ENCODE measurements at regions not wholly inside any gene's neighbourhood (a gene's known extent, or its start where the extent isn't known, plus 50 kb on each side); places are given as distances from the start of the nearest gene placed in this dataset.

GRCh38 chr20:40368876-40369275 lies 320.2 kb downstream of the MAFB start:
- DNase-seq (ENCODE audit: low spot score in 2 of 2) (no peak), ATAC-seq (ENCODE audit: low read depth) (no peak)
- H3K27ac Mint-ChIP-seq = no peak overlapping the region
- H3K4me1 Mint-ChIP-seq = no peaks in the 10 kb centered on the region
- peaks cover 6% of the 10 kb centered on the region for H3K27me3 Mint-ChIP-seq
- no peaks in the 10 kb centered on the region for H3K36me3 Mint-ChIP-seq
- H3K9me3 Mint-ChIP-seq = no peaks in the 10 kb centered on the region
- no peak overlapping the region for H3K4me3 Mint-ChIP-seq

- no peaks in the 10 kb centered on the region for H3K4me1 Mint-ChIP-seq
- H3K9me3 Mint-ChIP-seq = no peaks in the 10 kb centered on the region
- H3K27ac Mint-ChIP-seq = no peak overlapping the region
- no peaks in the 10 kb centered on the region for H3K36me3 Mint-ChIP-seq
- no peak for ATAC-seq (ENCODE audit: low read depth)
- no peak overlapping the region for H3K4me3 Mint-ChIP-seq
- DNase-seq (ENCODE audit: low spot score in 2 of 2) = no peak
- H3K27me3 Mint-ChIP-seq = peaks cover 10% of the 10 kb centered on the region
Measured at GRCh38 chr20:40361916-40362315, 327.1 kb downstream of the MAFB start.

GRCh38 chr20:40359131-40359912 lies 329.7 kb downstream of the MAFB start:
- no peaks in the 10 kb centered on the region for H3K36me3 Mint-ChIP-seq
- no peaks in the 10 kb centered on the region for H3K4me1 Mint-ChIP-seq
- no peak for ATAC-seq (ENCODE audit: low read depth)
- H3K27me3 Mint-ChIP-seq = peaks cover 7% of the 10 kb centered on the region
- no peak for DNase-seq (ENCODE audit: low spot score in 2 of 2)
- H3K9me3 Mint-ChIP-seq = no peaks in the 10 kb centered on the region
- H3K27ac Mint-ChIP-seq = no peak overlapping the region
- no peak overlapping the region for H3K4me3 Mint-ChIP-seq

- Mint-ChIP-seq H3K9me3 (no peaks in the 10 kb centered on the region), H3K4me3 (no peak overlapping the region), H3K36me3 (no peaks in the 10 kb centered on the region), H3K4me1 (no peaks in the 10 kb centered on the region), H3K27ac (no peak overlapping the region), H3K27me3 (peaks cover 1% of the 10 kb centered on the region)
- ATAC-seq (ENCODE audit: low read depth) (no peak), DNase-seq (ENCODE audit: low spot score in 2 of 2) (no peak)
Measured at GRCh38 chr20:40354880-40355279, 334.2 kb downstream of the MAFB start.

DNA sequence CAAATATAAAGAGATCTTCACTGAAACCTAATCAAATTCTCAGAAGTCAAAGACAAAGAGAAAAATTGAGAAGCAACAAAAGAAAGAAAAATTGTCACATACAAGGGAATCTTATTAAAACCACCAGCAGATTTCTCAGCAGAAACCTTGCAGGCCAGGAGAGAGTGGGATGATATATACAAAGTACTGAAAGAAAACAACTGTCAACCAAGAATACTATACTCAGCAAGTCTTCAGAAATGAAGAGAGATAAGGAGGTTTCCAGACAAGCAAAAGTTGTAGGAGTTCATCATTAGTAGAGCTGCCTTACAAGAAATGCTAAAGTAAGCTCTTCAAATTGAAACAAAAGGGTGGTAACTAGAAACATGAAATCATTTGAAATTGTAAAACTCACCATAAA lies 345.6 kb downstream of the MAFB start:
- H3K36me3 Mint-ChIP-seq = peaks cover 2% of the 10 kb centered on the region
- ATAC-seq (ENCODE audit: low read depth) (no peak), DNase-seq (ENCODE audit: low spot score in 2 of 2) (no peak)
- H3K4me1 Mint-ChIP-seq = no peaks in the 10 kb centered on the region
- peaks cover 5% of the 10 kb centered on the region for H3K27me3 Mint-ChIP-seq
- H3K4me3 Mint-ChIP-seq = no peak overlapping the region
- peaks cover 22% of the 10 kb centered on the region for H3K9me3 Mint-ChIP-seq
- no peak overlapping the region for H3K27ac Mint-ChIP-seq

- Mint-ChIP-seq H3K36me3 (peaks cover 2% of the 10 kb centered on the region), H3K4me1 (no peaks in the 10 kb centered on the region), H3K27me3 (peaks cover 10% of the 10 kb centered on the region), H3K4me3 (no peak overlapping the region), H3K27ac (no peak overlapping the region), H3K9me3 (peaks cover 17% of the 10 kb centered on the region)
- ATAC-seq (ENCODE audit: low read depth) = no peak
- no peak for DNase-seq (ENCODE audit: low spot score in 2 of 2)
Measured at GRCh38 chr20:40341561-40341960, 347.5 kb downstream of the MAFB start.

DNA sequence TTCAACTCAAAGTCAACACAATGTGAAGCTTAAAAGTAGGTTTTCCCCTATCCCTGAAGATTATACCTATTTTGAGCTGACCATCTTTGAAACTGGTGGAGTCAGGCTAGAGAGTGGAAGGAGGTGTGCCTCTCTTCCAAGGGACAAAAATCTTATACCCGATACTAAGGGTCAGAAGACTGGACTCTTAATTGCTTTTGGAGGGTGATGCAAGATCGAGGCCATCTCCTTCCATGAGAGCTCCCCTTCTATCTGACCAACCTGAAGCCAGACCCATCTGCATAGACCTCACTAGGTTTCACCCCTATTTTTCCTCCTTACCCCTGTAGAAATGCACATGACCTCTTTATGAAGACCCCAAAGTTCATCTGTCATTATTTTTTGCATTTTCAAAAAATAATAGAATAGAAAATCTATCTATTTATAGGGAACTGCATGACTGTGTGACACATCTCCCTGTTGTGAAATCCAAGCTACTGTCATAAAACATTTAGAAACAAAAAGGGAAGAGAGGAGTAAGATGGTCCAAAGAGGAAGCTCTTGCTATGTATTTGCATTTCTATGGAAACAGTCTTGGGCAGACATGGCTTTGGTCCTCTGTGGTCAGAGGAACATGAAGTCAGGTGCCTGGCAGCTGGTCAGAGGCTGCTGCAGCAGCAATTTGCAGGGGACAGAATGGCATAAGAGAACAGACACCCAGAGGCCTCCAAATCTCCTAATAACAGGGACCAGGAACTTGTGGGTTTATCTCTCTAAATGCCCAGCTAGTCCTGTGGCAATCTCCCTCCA lies 349.2 kb downstream of the MAFB start:
- Mint-ChIP-seq H3K27me3 (peaks cover 13% of the 10 kb centered on the region), H3K4me3 (no peak overlapping the region), H3K27ac (no peak overlapping the region), H3K36me3 (peaks cover 2% of the 10 kb centered on the region), H3K9me3 (peaks cover 14% of the 10 kb centered on the region), H3K4me1 (no peaks in the 10 kb centered on the region)
- ATAC-seq (ENCODE audit: low read depth) = no peak
- DNase-seq (ENCODE audit: low spot score in 2 of 2) = no peak

DNA sequence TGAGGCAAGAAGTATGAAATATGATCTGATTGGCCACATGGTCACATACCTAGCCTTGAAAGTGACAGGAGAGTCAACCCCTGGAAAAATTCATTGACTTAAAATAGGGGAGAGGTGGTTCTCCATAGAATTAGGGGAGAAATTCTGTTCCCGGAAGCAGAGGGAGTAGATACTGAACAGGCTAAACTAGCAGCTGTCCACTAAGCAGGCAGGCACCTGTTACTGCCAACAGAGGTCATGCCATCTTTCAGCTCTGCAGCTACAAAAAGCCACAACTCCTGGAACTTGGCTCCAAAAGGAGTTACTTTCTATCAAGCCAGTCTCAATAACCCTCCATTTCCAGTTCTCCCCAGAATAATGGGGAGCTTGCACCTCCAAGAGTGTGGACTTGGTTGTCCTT lies 352.5 kb downstream of the MAFB start:
- DNase-seq (ENCODE audit: low spot score in 2 of 2) (no peak), ATAC-seq (ENCODE audit: low read depth) (no peak)
- peaks cover 23% of the 10 kb centered on the region for H3K27me3 Mint-ChIP-seq
- H3K4me3 Mint-ChIP-seq = no peak overlapping the region
- H3K27ac Mint-ChIP-seq = no peak overlapping the region
- H3K9me3 Mint-ChIP-seq = no peaks in the 10 kb centered on the region
- no peaks in the 10 kb centered on the region for H3K36me3 Mint-ChIP-seq
- H3K4me1 Mint-ChIP-seq = no peaks in the 10 kb centered on the region

DNA sequence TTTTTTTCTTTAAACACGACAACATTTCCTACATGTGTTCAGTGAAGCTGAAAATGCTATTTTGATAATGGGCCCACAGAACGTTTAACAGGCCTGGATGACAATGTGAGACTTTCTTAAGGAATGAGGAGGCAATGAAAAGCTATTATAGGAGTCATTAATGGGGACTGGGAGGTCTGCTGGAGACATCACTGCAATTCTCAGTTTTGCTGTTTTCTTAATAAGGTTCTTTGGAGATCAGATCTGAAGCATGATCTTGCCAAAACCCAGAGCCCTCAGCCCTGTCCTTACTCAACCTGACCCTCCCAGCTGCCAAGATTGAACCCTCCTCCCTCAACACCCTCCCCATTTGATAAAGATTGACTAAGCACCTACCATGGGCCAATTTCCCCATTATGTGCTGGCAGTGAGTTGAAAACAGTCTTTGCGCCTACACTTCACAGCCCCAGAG lies 353.1 kb downstream of the MAFB start:
- H3K9me3 Mint-ChIP-seq = no peaks in the 10 kb centered on the region
- no peaks in the 10 kb centered on the region for H3K36me3 Mint-ChIP-seq
- H3K4me1 Mint-ChIP-seq = no peaks in the 10 kb centered on the region
- peaks cover 23% of the 10 kb centered on the region for H3K27me3 Mint-ChIP-seq
- DNase-seq (ENCODE audit: low spot score in 2 of 2) (no peak), ATAC-seq (ENCODE audit: low read depth) (no peak)
- no peak overlapping the region for H3K4me3 Mint-ChIP-seq
- no peak overlapping the region for H3K27ac Mint-ChIP-seq

- ATAC-seq (ENCODE audit: low read depth) (no peak), DNase-seq (ENCODE audit: low spot score in 2 of 2) (no peak)
- no peaks in the 10 kb centered on the region for H3K9me3 Mint-ChIP-seq
- H3K27ac Mint-ChIP-seq = no peak overlapping the region
- H3K27me3 Mint-ChIP-seq = peaks cover 23% of the 10 kb centered on the region
- H3K4me3 Mint-ChIP-seq = no peak overlapping the region
- H3K36me3 Mint-ChIP-seq = no peaks in the 10 kb centered on the region
- no peaks in the 10 kb centered on the region for H3K4me1 Mint-ChIP-seq
Measured at GRCh38 chr20:40335437-40335836, 353.6 kb downstream of the MAFB start.

GRCh38 chr20:40333591-40333990 lies 355.4 kb downstream of the MAFB start:
- H3K27ac Mint-ChIP-seq = no peak overlapping the region
- H3K9me3 Mint-ChIP-seq = no peaks in the 10 kb centered on the region
- no peak for DNase-seq (ENCODE audit: low spot score in 2 of 2)
- no peak overlapping the region for H3K4me3 Mint-ChIP-seq
- no peaks in the 10 kb centered on the region for H3K4me1 Mint-ChIP-seq
- no peaks in the 10 kb centered on the region for H3K36me3 Mint-ChIP-seq
- ATAC-seq (ENCODE audit: low read depth) = no peak
- peaks cover 24% of the 10 kb centered on the region for H3K27me3 Mint-ChIP-seq

DNA sequence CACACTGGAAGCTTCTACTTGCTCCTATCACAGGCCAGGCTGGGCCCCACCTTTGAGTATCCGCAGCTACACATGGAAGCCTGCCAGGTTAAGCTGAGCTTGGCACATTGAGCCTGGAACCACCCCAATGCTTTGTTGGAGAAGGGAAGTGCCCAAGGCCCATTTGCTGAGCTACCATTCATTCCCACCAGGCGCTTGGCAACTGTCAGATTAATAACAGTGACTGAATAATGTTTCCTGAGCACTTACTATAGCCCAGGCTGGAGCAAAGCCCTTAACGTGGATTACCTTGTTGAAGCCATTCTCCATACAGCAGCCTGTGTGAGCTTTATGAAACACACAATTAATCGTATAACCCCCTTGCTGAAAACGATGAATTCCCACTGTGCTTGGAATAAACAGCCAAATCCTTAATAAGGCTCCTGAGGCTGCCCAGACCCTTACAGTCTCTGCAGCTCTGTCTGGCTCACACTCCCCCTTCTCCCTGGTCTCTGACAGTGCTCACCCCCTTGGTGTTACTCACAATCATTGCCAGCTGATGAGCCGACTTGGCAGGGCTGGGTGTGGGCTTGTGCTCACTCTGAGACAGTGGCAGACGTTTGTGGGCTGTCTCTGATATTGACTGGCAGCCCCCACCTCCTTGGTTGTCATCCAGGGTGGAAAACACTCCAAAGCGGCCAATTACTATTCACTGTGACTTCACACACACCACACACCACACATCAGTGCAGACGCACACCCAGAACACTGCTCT lies 357.1 kb downstream of the MAFB start:
- Mint-ChIP-seq H3K27me3 (peaks cover 21% of the 10 kb centered on the region), H3K4me3 (no peak overlapping the region), H3K4me1 (no peaks in the 10 kb centered on the region), H3K36me3 (no peaks in the 10 kb centered on the region), H3K27ac (no peak overlapping the region), H3K9me3 (peaks cover 1% of the 10 kb centered on the region)
- ATAC-seq (ENCODE audit: low read depth) (no peak), DNase-seq (ENCODE audit: low spot score in 2 of 2) (no peak)

- no peak for ATAC-seq (ENCODE audit: low read depth)
- Mint-ChIP-seq H3K36me3 (no peaks in the 10 kb centered on the region), H3K4me3 (no peak overlapping the region), H3K27me3 (peaks cover 21% of the 10 kb centered on the region), H3K4me1 (no peaks in the 10 kb centered on the region), H3K9me3 (peaks cover 1% of the 10 kb centered on the region), H3K27ac (no peak overlapping the region)
- DNase-seq (ENCODE audit: low spot score in 2 of 2) = no peak
Measured at GRCh38 chr20:40331249-40331648, 357.8 kb downstream of the MAFB start.

- ATAC-seq (ENCODE audit: low read depth) (no peak), DNase-seq (ENCODE audit: low spot score in 2 of 2) (no peak)
- peaks cover 16% of the 10 kb centered on the region for H3K27me3 Mint-ChIP-seq
- H3K27ac Mint-ChIP-seq = no peak overlapping the region
- no peaks in the 10 kb centered on the region for H3K36me3 Mint-ChIP-seq
- no peak overlapping the region for H3K4me3 Mint-ChIP-seq
- no peaks in the 10 kb centered on the region for H3K4me1 Mint-ChIP-seq
- H3K9me3 Mint-ChIP-seq = peaks cover 1% of the 10 kb centered on the region
Measured at GRCh38 chr20:40329321-40329720, 359.7 kb downstream of the MAFB start.

Measured in memory B cell (primary cell).